HG02884 (cell line): ENCODE measurements at regions not wholly inside any gene's neighbourhood (a gene's known extent, or its start where the extent isn't known, plus 50 kb on each side); places are given as distances from the start of the nearest gene placed in this dataset.

Experiments used
- ATAC-seq: cut with Tn5 transposase; IDR thresholded peaks from one replicate; pipeline ENCODE4 v1.9.1; 2021; ENCODE audit warnings: mild to moderate bottlenecking, moderate library complexity; ENCODE audit not compliant: unreplicated experiment

GRCh38 chr2:385061-385460, 97.2 kb upstream of the ALKAL2 start:
- no peak for ATAC-seq

- no peak for ATAC-seq
Measured at GRCh38 chr2:383888-384287, 96.0 kb upstream of the ALKAL2 start.

GRCh38 chr2:383178-383577, 95.3 kb upstream of the ALKAL2 start:
- no peak for ATAC-seq

GRCh38 chr2:382728-383022, 94.8 kb upstream of the ALKAL2 start:
- no peak for ATAC-seq

- no peak for ATAC-seq
Measured at GRCh38 chr2:381941-382727, 94.2 kb upstream of the ALKAL2 start.

- ATAC-seq: no peak
Measured at GRCh38 chr2:381181-381580, 93.3 kb upstream of the ALKAL2 start.

- ATAC-seq: no peak
Measured at GRCh38 chr2:380772-381171, 92.9 kb upstream of the ALKAL2 start.

GRCh38 chr2:380221-380620, 92.3 kb upstream of the ALKAL2 start:
- ATAC-seq: no peak

GRCh38 chr2:379778-380177, 91.9 kb upstream of the ALKAL2 start:
- ATAC-seq: no peak

- no peak for ATAC-seq
Measured at GRCh38 chr2:378364-378763, 90.5 kb upstream of the ALKAL2 start.

GRCh38 chr2:377414-377813, 89.5 kb upstream of the ALKAL2 start:
- no peak for ATAC-seq

GRCh38 chr2:375956-376307, 88.0 kb upstream of the ALKAL2 start:
- no peak for ATAC-seq

- no peak for ATAC-seq
Measured at GRCh38 chr2:375270-375955, 87.5 kb upstream of the ALKAL2 start.

- ATAC-seq: no peak
Measured at GRCh38 chr2:368386-368785, 80.5 kb upstream of the ALKAL2 start.

GRCh38 chr2:367246-367645, 79.4 kb upstream of the ALKAL2 start:
- ATAC-seq: no peak

- no peak for ATAC-seq
Measured at GRCh38 chr2:366706-367105, 78.8 kb upstream of the ALKAL2 start.

GRCh38 chr2:365367-366275, 77.7 kb upstream of the ALKAL2 start:
- ATAC-seq: no peak

GRCh38 chr2:363824-364470, 76.1 kb upstream of the ALKAL2 start:
- no peak for ATAC-seq

GRCh38 chr2:362924-363323, 75.0 kb upstream of the ALKAL2 start:
- no peak for ATAC-seq

- ATAC-seq: no peak
Measured at GRCh38 chr2:360124-360523, 72.2 kb upstream of the ALKAL2 start.

- ATAC-seq: no peak
Measured at GRCh38 chr2:359047-359446, 71.2 kb upstream of the ALKAL2 start.
